Omental fat pad (tissue), 3 donors: ENCODE measurements at regions not wholly inside any gene's neighbourhood (a gene's known extent, or its start where the extent isn't known, plus 50 kb on each side); places are given as distances from the start of the nearest gene placed in this dataset.

Source experiments
- ATAC-seq: fragments of 150-250 bp; one replicate; pipeline ENCODE4 v1.9.1; 2016; ENCODE audit warnings: mild to moderate bottlenecking, moderate library complexity; ENCODE audit not compliant: low FRiP score
- DNase-seq: peaks from one replicate; pipeline ENCODE4 v3.0.0-alpha.2; 2019; ENCODE audit warnings: low spot score
- TF ChIP-seq, protein P1 (sequence below), 3 donors: fragments of 450-650 bp; IDR thresholded peaks; one replicate each; pipeline ENCODE4 v1.5.1; 2016 to 2017; ENCODE audit warnings: antibody characterized with exemption in 3 of 3, mild to moderate bottlenecking in 3 of 3, moderate library complexity in 2 of 3

DNA sequence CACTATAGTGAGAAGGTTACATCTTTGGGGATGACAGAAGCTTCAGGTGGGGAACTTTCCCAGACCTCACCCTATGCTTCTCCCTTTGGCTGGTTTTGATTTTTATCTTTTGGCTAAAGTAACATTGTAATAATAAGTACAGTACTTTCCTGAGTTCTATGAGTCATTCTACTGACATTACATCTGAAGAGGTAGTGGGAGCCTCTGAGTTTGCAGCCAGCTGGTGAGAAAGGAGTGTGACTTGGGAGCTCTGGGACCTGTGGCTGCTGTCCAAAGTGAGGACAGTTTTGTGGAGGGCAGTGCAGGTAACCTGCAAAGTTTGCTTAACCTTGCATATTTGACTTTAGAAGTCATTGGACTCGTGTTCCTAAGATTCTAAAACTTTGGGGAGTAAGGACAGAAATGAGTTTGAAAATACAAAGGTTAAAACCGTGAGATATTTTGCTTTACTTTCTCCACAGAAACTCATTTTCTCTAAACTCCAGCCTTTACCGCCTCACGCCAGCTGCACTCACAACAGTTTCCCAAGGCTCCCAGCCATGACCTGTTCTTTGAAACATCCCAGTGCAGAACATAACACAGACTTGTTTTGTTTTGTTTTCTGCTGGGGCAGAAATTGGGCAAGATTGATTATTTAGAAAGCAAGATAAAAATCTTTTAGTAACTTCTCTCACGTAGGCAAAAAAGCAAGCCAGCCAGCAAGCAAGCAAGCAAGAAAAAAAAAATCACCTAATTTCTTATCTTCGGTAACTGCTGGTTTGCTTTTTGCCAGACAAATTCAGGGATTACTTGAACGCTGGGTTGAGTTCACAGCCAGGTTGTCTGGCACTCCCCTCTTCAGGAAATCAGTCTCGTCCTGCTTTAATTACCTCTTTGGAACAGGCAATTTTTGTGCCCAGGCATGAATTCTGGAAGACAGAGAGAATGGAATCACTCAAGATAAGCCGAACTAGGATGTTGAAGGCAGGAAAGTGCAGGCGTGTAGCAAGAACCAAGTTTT, 478.3 kb upstream of the ISX start:
- ATAC-seq (no peak), DNase-seq (no peak)
- TF ChIP-seq, protein P1, sequence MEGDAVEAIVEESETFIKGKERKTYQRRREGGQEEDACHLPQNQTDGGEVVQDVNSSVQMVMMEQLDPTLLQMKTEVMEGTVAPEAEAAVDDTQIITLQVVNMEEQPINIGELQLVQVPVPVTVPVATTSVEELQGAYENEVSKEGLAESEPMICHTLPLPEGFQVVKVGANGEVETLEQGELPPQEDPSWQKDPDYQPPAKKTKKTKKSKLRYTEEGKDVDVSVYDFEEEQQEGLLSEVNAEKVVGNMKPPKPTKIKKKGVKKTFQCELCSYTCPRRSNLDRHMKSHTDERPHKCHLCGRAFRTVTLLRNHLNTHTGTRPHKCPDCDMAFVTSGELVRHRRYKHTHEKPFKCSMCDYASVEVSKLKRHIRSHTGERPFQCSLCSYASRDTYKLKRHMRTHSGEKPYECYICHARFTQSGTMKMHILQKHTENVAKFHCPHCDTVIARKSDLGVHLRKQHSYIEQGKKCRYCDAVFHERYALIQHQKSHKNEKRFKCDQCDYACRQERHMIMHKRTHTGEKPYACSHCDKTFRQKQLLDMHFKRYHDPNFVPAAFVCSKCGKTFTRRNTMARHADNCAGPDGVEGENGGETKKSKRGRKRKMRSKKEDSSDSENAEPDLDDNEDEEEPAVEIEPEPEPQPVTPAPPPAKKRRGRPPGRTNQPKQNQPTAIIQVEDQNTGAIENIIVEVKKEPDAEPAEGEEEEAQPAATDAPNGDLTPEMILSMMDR (IDR thresholded peaks at IDR 0.05) = no peak

DNA sequence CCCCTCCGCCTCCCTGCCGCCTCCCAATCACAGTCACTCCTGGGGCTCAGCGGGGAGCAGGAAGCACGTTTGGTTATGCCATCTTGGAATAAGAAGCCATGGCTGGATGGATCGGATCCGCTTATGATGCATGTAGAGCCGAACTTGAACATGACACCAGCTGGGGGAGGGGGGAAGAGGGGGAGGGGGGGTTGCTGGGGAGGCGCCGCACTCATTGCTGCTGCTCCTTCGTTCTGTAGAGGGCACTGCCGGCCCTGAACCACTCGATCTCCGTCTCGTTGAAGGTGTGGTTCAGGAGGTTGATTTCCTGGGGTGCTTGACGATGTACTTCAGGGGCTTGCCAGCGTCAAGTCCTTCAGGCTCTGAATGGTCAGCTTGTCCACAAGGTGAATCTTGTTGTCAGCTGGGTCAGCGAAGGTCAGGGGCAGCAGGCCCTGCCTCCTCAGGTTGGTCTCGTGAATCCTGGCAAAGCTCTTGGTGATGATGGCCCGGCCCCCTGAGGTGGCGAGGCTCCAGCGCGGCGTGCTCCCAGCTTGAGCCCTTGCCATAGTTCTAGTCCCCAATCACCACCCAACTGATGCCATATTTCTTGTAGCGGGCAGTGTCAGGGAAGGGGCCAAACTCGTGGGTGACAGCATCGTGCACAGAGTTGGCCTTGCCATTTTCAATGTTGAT, 476.9 kb upstream of the ISX start:
- no peak for ATAC-seq

DNA sequence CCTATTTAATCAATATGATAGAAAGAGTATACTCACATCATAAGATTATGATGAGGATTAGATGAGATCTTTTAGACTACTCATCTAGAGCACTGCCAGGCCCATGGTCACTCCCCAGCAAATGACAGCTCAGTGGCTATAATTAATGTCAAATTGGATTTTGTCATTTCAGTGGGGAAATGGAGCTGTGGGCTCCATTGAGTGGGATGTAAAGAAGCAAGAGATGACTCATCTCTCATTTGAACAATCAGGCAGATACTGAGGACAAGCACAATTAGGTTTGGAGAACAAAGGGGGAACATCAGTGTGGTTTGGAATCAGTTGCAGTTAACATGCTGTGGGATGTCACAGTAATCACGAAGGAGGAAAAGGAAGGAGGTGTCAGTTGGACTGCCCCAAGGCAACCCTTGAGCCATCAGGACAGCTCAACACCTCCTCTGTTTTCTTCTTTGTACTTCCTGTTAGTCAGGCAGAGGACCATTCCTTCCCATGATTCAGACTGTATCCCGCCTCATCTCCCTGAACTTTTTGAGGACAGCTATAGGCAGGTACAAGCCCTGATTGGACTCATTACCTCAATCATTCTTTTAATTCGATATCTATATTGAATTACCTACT, 473.7 kb upstream of the ISX start:
- TF ChIP-seq, protein P1 (IDR thresholded peaks at IDR 0.05) = no peak
- DNase-seq (no peak), ATAC-seq (no peak)

More for the DNA sequence above, 476.9 kb upstream of the ISX start:
- DNase-seq = no peak
- TF ChIP-seq, protein P1 (IDR thresholded peaks at IDR 0.05) = no peak

DNA sequence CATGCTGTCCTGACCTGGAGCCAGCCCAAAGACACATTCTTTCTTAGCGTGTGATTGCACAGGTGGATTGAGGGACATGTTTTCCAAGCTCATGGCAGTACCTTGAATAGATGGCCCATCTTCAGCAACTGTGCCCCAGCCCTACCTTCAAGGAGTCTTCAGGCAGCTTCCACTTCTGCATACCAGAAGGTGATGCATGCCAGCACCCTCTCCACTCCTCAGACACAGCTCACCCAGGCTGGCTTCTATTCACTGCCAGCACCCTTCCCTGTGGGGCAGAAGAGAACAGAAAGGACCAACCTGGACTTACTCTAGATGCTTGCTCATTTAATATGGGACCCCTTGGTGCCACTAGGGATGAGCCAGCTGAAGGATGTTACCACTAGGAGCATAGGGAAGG, 466.4 kb upstream of the ISX start:
- TF ChIP-seq, protein P1 (IDR thresholded peaks at IDR 0.05) = no peak
- DNase-seq = no peak
- ATAC-seq = no peak

DNA sequence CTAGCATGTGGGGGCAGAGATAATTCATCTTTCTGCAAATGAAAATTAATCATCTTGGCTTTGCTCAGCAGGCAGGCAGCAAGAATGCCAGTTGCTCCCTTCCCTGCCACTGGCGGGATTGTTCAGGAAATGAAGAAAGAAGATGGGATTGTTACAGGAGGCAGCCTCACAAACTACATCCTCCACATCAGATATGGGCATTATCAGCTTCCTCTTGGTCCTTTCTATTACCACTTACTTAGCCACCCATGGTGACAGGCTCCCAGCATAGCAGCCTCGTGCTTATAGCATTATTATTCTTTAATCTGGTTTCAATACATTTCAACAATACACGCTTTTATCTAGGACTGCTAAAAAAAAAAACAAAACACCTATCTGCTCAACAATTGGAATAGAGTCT, 461.6 kb upstream of the ISX start:
- TF ChIP-seq, protein P1 (IDR thresholded peaks at IDR 0.05) = no peak
- DNase-seq = no peak

DNA sequence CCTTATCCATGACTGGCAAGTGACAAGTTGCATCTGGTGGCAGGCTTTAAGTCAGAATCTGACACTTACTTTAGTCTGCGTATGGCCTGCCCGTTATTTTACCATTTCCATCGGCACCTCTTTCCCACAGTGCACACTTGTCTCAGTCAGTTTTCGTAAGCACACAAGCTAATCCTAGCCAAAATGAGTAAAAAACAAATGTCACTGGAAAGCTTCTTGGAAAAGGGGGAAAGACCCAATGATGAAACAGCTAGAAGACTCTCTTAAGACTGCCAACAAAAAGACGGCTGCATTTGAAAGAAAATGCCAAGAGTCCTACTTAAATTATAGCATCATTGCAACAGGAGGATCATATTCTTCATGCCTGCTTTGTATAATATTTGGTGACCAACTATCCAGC, 457.9 kb upstream of the ISX start:
- ATAC-seq (no peak), DNase-seq (no peak)
- TF ChIP-seq, protein P1 (IDR thresholded peaks at IDR 0.05) = no peak

More for the DNA sequence above, 461.6 kb upstream of the ISX start:
- no peak for ATAC-seq
